Stimulated activated CD4-positive, alpha-beta T cell treated with anti-CD3 and anti-CD28 coated beads, Interleukin-12 subunit alpha, Interleukin-12 subunit beta, amount 100 ng/mL, for 4 hours (primary cell): ENCODE measurements at regions not wholly inside any gene's neighbourhood (a gene's known extent, or its start where the extent isn't known, plus 50 kb on each side); places are given as distances from the start of the nearest gene placed in this dataset.

Experiments used
- DNase-seq: peaks from one replicate; pipeline ENCODE4 v3.0.0-alpha.2; 2020

GRCh38 chr2:16870491-16871076 is 204.9 kb upstream of the CYRIA start:
- no peak for DNase-seq

- DNase-seq = no peak
These were observed 204.1 kb upstream of the CYRIA start for GRCh38 chr2:16869711-16870110.

- DNase-seq = no peak
These were observed 196.8 kb upstream of the CYRIA start for GRCh38 chr2:16862471-16862870.

GRCh38 chr2:16861530-16861929 is 195.9 kb upstream of the CYRIA start:
- no peak for DNase-seq

GRCh38 chr2:16861111-16861510 is 195.5 kb upstream of the CYRIA start:
- DNase-seq = no peak

GRCh38 chr2:16860627-16861026 is 195.0 kb upstream of the CYRIA start:
- no peak for DNase-seq

- no peak for DNase-seq
These were observed 189.5 kb upstream of the CYRIA start for GRCh38 chr2:16855183-16855582.

- DNase-seq = no peak
These were observed 187.5 kb upstream of the CYRIA start for GRCh38 chr2:16853088-16853487.

GRCh38 chr2:16852651-16853050 is 187.0 kb upstream of the CYRIA start:
- no peak for DNase-seq

- DNase-seq = no peak
These were observed 185.5 kb upstream of the CYRIA start for GRCh38 chr2:16851126-16851525.

GRCh38 chr2:16840496-16841172 is 175.0 kb upstream of the CYRIA start:
- DNase-seq = no peak

- no peak for DNase-seq
These were observed 167.3 kb upstream of the CYRIA start for GRCh38 chr2:16832910-16833309.

GRCh38 chr2:16828828-16829160 is 163.2 kb upstream of the CYRIA start:
- DNase-seq = no peak

- DNase-seq = no peak
These were observed 162.6 kb upstream of the CYRIA start for GRCh38 chr2:16828044-16828827.

- DNase-seq = no peak
These were observed 158.8 kb upstream of the CYRIA start for GRCh38 chr2:16824472-16824871.

GRCh38 chr2:16821692-16822091 is 156.1 kb upstream of the CYRIA start:
- DNase-seq = no peak

- no peak for DNase-seq
These were observed 152.5 kb upstream of the CYRIA start for GRCh38 chr2:16818203-16818556.

- DNase-seq = no peak
These were observed 151.9 kb upstream of the CYRIA start for GRCh38 chr2:16817305-16818202.

- DNase-seq = no peak
These were observed 150.9 kb upstream of the CYRIA start for GRCh38 chr2:16816522-16816921.

GRCh38 chr2:16816016-16816415 is 150.4 kb upstream of the CYRIA start:
- no peak for DNase-seq

- DNase-seq = no peak
These were observed 148.0 kb upstream of the CYRIA start for GRCh38 chr2:16813593-16813992.

GRCh38 chr2:16798472-16798871 is 132.8 kb upstream of the CYRIA start:
- DNase-seq = no peak

- DNase-seq = no peak
These were observed 125.9 kb upstream of the CYRIA start for GRCh38 chr2:16791496-16791895.
